GM19438 (cell line): ENCODE measurements at regions not wholly inside any gene's neighbourhood (a gene's known extent, or its start where the extent isn't known, plus 50 kb on each side); places are given as distances from the start of the nearest gene placed in this dataset.

Experiments used
- ATAC-seq: cut with Tn5 transposase; IDR thresholded peaks from one replicate; pipeline ENCODE4 v1.9.1; 2021; ENCODE audit warnings: low read depth; ENCODE audit not compliant: unreplicated experiment

DNA sequence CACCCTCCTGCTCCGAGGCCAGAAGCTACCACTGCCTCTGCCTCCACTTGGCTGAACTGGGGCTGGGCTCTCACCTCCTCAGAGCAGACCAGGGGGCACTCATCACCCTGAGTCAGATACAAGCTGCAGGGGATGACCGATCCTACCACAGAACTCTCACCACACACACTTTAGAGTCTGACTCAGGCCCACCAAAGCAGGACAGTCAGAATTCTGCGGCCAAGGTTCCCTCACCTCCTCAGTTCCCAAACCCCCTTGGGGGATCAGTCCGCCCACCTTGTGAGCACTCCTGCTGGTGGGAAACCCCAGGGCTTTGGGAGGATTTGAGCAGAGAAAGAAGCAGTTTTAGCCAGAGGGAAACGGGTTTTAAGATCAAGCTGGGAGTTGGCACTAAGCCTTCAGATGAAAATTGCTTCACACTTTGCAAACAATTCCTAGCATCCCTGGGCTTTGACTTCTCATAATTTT lies 587.8 kb upstream of the JAG1 start:
- no peak for ATAC-seq

DNA sequence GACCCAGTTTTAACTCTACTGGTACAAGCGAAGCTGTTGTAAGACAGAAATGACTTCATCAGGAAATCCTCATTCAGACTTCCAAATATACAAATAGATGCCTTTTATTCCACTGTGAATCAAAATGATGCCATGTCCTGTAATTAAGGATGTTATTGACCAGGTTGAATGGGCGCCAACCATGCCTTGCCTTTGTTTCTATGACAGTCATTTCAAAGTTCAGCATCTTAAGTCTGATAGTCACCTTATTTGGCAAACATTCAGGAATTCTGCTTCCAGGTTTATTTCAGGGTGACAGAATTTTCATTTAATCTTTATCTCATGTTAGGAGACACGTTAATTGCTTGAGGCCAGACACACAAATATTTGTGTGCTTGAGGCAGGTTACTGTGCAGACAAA lies 592.8 kb upstream of the JAG1 start:
- no peak for ATAC-seq

DNA sequence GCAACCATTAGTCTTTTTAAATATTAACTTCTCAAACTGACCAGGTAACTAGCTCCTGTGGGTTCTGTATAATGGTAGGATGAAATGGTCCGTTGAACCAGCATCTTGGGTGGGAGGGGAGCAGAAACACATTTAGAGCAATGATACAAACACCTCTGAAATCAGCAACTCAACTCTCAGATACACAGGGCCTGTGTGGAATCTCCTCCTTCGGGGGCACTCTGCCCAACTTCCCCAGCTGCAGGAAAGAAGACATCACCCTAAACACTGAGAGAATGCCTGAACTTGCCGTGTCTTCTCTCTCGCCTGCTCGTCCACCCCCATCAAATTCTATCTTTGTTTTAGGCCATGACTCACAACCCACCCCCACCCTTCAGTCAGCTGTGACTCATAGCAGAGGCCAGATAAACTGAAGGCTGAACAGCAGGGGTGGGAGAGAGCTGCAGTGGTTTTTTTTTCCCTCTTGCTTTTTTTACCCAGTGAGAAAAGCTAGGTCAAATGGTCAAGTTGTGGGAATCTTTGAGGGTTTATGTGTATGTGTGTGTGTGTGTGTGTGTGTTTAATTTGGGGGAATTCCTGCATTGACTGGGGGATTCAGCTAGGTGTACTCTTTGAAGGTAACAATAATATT lies 593.4 kb upstream of the JAG1 start:
- no peak for ATAC-seq

- ATAC-seq, result no peak
Observed at GRCh38 chr20:11267762-11268335, 594.0 kb upstream of the JAG1 start.

DNA sequence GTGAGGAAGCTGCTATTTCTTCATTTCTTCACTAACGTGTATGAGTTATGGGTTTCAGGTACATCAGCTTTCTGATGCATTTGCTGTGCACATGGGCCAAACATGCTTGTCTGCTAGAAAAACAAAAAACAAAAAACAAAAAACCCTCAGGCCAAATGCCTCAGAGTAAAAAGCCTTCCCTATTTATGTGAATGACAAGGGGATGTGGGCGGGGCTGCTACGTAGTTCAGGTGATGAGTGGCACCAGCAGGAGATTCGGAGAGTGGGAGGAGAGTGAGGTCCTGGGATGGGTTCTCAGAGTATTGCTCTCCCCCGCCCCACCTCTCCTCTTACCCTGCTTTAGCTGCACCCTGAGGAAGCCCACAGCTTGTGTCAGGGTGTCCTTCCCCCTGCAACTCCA lies 596.8 kb upstream of the JAG1 start:
- ATAC-seq, result no peak

- ATAC-seq, result no peak
Observed at GRCh38 chr20:11271319-11271718, 597.5 kb upstream of the JAG1 start.

GRCh38 chr20:11271920-11272594 lies 598.3 kb upstream of the JAG1 start:
- ATAC-seq, result no peak

GRCh38 chr20:11274141-11274594 lies 600.4 kb upstream of the JAG1 start:
- no peak for ATAC-seq

DNA sequence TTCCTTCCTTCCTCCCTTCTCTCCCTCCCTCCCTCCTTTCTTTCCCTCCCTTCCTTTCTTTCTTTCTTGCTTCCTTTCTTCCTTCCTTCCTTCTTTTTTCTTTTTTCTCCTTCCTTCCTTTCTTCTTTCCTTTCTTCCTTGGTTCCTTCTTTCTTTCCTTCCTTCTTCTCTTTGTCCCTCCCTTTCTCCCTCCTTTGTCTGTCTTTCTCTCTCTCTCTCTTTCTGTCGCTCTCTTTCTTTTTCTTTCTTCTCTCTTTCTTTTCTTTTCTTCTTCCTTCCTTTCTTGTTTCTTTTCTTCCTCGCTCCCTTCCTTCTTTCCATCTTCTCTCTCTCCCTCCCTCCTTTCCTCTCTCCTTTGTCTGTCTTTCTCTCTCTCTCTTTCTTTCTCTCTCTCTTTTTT lies 601.9 kb upstream of the JAG1 start:
- no peak for ATAC-seq

GRCh38 chr20:11277170-11277569 lies 603.4 kb upstream of the JAG1 start:
- no peak for ATAC-seq

- ATAC-seq, result no peak
Observed at GRCh38 chr20:11277858-11278257, 604.1 kb upstream of the JAG1 start.

DNA sequence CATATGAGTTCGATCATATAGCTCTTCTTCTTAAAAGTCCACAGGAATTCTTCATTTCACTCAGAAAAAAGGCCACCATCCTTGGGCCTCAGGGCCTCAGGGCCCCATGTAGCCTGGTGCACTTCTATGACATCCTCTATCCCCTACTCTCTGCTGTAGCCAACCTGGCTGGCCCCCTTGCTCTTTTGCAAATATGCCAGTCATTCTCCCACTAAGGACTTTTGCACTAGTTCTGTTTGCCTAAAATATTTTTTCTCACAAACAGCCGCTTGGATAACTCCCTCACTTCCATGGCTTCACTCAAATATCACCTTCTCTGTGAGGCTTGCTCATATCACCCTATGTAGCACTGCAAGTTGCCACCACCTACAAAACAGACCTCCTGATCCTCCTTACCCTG lies 604.7 kb upstream of the JAG1 start:
- no peak for ATAC-seq

DNA sequence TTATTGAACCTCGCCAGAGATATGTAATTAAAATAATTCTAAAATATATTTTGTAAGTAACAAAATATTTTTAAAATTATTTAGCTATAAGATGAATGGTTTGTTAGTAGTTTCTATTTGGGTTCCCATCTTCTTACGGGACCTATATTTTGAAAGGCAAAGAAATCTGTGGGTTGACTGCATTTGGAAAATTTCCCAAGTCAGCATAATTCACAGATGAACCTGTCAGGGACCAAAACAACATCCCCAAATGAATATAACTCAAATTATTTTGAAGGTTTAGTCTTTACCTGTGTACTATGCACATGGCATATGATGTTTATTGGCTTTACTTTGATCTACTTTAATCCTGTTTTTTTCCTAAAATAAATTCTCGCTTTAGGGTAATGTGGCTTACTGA lies 607.4 kb upstream of the JAG1 start:
- ATAC-seq, result no peak

- no peak for ATAC-seq
Observed at GRCh38 chr20:11281768-11282167, 608.0 kb upstream of the JAG1 start.

DNA sequence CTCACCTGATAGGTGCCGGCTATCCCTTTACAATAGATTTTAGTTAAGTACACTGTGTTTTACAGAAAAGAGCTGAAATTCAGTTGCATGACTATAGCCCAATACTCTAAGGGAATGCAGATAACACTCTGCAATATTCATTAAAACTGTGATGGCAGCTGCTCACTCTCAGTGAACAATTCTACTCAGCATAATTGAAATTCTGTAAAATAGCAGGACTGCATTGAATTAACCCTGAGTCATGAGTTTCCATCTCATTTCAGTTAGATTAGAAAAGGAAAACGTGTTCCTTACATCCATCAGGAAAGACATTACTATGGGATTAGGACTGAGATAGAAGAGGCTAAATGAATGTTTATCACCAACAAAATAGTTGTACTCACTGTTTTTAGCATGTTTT lies 613.3 kb upstream of the JAG1 start:
- no peak for ATAC-seq

DNA sequence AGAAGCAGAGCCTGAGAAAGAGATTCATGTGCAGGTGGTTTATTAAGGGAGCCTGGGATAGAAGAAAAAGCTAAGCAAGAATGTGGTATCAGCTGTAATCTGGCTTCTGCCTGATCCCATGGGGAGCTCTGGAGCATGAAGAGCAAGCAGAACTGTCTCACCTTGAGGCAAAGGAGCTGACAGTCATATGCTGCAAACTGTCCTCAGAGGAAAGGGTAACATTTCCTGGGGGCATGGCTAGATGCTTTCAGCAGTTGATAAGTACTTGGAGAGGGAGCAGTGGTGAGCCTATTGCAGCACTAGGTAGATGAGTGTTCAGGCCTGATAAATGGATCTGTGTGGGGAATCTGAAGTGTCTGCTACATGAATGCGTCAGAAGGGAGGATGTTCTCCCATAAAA lies 621.5 kb upstream of the BTBD3 start:
- ATAC-seq, result no peak

DNA sequence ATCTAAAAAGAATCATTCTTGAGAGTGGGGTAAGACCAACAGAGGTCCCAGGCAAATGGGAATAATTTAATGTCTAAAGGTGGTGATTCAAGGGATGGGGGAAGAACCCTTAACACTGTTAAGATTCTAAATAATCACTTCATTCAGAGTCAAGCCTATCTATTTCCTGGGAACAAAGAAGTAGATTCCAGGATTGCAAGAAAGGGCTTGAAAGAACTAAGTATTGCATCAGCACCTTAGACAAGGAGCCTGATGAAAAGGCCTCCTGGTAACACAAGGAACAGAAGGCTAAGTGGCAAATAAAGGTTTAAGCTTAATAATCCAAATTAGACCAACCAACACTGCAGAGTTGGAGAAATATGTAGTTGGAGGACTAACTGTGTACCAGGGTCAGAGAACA lies 620.7 kb upstream of the BTBD3 start:
- no peak for ATAC-seq

DNA sequence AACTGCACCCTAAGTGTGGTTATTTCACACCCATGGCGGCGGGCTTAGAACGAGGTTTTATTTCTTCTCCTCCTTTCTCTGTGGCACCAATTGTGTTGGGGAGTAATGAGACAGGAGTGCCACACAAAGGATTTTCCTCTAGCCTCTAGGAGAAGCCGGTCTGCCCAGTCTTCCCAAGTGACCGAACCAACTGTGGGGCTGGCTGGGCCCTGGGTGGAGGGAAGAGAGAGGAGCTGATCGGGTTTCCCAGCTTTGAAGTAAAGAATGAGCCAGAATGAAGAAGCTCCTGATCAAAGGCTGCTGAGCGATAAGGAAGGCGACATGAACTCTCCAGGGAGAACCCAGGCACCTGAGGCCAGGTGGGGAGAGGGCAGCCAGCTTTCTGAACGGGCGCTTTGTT lies 616.0 kb upstream of the BTBD3 start:
- no peak for ATAC-seq

GRCh38 chr20:11302436-11302835 lies 615.3 kb upstream of the BTBD3 start:
- ATAC-seq, result no peak

- ATAC-seq, result no peak
Observed at GRCh38 chr20:11304795-11305194, 612.9 kb upstream of the BTBD3 start.

DNA sequence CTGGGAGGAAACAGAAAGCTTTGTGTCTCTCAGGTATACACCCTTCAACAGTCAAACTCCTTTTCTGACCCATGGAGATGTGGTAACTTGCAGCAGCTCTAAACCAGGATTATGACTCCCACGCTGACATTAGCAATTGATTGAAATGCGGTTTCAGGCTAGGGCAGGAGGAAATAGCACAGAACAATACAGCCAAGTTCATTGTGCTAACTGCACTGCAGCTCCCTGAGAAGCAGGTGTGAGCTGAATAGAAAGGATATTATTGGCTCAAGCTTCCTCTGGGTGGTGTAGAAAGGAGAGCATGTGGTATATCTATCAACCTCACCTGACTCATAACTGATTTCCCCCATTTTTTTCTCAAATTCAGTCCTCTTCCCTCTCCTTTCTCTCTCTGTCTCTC lies 612.3 kb upstream of the BTBD3 start:
- no peak for ATAC-seq

DNA sequence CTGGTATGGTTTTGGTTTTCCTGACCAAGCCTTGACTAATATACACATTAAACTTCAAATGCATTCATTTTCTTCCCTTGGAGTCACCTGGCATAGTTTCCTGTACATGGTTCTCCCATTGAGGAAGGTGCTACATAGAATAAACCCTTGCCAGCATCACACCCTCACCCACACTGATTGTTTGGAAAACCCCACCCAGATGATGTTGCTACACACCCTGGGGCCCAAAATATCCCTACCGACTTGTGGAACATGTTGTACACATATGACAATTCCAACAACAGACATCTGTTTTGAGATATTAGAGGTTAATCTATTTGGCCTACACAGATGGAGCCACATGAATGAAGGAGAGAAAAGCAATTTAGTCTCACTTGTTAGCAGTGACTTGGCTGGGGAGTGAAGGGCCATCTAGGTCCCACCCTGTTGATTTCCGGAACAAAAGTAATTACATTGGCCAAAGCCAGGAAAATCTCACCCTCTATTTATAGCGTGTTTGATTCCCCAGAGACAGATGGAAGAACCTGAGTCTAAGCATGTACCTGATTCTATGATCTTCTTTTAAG lies 606.0 kb upstream of the BTBD3 start:
- no peak for ATAC-seq
